GM12865 (cell line): ENCODE measurements at regions not wholly inside any gene's neighbourhood (a gene's known extent, or its start where the extent isn't known, plus 50 kb on each side); places are given as distances from the start of the nearest gene placed in this dataset.
"Not testable (repeated sequence)": the region's sequence is repeated elsewhere in the genome, so short reads cannot be mapped to it uniquely, and the experiment has no call there.

Experiments used
- DNase-seq: peaks from one replicate; pipeline ENCODE4 v3.0.0; 2010; ENCODE audit warnings: low read depth
- H3K4me3 ChIP-seq: 2 replicates; pipeline ENCODE4 v1.5.1; 2011; ENCODE audit warnings: mild to moderate bottlenecking, low read depth, low read length, control low read depth
- CTCF ChIP-seq: IDR thresholded peaks from 2 replicates; pipeline ENCODE4 v1.5.1; 2011; ENCODE audit warnings: low read length, control low read depth, low read depth, inconsistent platforms; ENCODE audit not compliant: insufficient read depth; ENCODE audit errors: missing control alignments

GRCh38 chr18:38525039-38525438 lies 959.4 kb upstream of the CELF4 start:
- no peak overlapping the region for H3K4me3 ChIP-seq
- no peak for TF ChIP-seq CTCF
- DNase-seq: peak; percentile 39

GRCh38 chr18:38520786-38521185 lies 955.2 kb upstream of the CELF4 start:
- TF ChIP-seq CTCF: no peak
- H3K4me3 ChIP-seq: no peak overlapping the region
- DNase-seq: no peak

GRCh38 chr18:38502539-38502938 lies 936.9 kb upstream of the CELF4 start:
- TF ChIP-seq CTCF: no peak
- DNase-seq: no peak

GRCh38 chr18:38497266-38497665 lies 931.7 kb upstream of the CELF4 start:
- no peak overlapping the region for H3K4me3 ChIP-seq
- DNase-seq: no peak
- no peak for TF ChIP-seq CTCF

More at GRCh38 chr18:38502539-38502938, 936.9 kb upstream of the CELF4 start:
- H3K4me3 ChIP-seq: no peak overlapping the region

- no peak overlapping the region for H3K4me3 ChIP-seq
- peak; percentile 1 for DNase-seq
- TF ChIP-seq CTCF: no peak
Observed at GRCh38 chr18:38496222-38496793, 930.7 kb upstream of the CELF4 start.

- peak; percentile 43 for DNase-seq
- TF ChIP-seq CTCF: no peak
- H3K4me3 ChIP-seq: no peak overlapping the region
Observed at GRCh38 chr18:38494065-38494464, 928.5 kb upstream of the CELF4 start.

GRCh38 chr18:38491195-38491594 lies 925.6 kb upstream of the CELF4 start:
- no peak for DNase-seq
- H3K4me3 ChIP-seq: no peak overlapping the region
- TF ChIP-seq CTCF: no peak

- H3K4me3 ChIP-seq, DNase-seq: not testable (repeated sequence)
Observed at GRCh38 chr18:38489721-38490120, 924.1 kb upstream of the CELF4 start.
